ENCODE measurements at regions not wholly inside any gene's neighbourhood (a gene's known extent, or its start where the extent isn't known, plus 50 kb on each side); places are given as distances from the start of the nearest gene placed in this dataset.

DNA sequence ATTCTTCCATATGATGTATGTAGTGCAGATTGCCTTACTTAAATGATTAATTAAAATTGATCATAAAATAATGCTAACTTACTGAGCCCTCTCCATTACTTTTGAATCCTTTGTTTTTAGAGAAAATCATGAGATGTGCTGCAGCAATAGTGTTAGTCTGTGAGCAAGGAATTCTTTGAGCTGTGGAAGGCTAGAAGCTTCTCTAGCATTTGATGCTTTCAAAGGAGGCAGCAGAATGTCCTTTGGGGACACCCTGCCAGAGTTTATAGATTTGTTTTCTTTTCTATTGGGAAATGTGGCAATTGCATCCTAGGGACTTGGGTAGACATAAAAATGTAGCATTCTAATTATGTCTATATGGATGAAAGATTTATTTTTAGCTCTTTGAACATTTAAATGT is 284.1 kb upstream of the SMIM30 start:
- no peak for TF ChIP-seq NR2C2 (CRISPR knock-in tag; IDR thresholded peaks at IDR 0.05)
- no peak for TF ChIP-seq FOXP1 (CRISPR knock-in tag; IDR thresholded peaks at IDR 0.05; ENCODE audit: borderline replicate concordance)
- TF ChIP-seq, protein P1, sequence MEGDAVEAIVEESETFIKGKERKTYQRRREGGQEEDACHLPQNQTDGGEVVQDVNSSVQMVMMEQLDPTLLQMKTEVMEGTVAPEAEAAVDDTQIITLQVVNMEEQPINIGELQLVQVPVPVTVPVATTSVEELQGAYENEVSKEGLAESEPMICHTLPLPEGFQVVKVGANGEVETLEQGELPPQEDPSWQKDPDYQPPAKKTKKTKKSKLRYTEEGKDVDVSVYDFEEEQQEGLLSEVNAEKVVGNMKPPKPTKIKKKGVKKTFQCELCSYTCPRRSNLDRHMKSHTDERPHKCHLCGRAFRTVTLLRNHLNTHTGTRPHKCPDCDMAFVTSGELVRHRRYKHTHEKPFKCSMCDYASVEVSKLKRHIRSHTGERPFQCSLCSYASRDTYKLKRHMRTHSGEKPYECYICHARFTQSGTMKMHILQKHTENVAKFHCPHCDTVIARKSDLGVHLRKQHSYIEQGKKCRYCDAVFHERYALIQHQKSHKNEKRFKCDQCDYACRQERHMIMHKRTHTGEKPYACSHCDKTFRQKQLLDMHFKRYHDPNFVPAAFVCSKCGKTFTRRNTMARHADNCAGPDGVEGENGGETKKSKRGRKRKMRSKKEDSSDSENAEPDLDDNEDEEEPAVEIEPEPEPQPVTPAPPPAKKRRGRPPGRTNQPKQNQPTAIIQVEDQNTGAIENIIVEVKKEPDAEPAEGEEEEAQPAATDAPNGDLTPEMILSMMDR (IDR thresholded peaks at IDR 0.05) = no peak
- TF ChIP-seq CREB1 (CRISPR knock-in tag; IDR thresholded peaks at IDR 0.05) = no peak
- TF ChIP-seq, protein P2, sequence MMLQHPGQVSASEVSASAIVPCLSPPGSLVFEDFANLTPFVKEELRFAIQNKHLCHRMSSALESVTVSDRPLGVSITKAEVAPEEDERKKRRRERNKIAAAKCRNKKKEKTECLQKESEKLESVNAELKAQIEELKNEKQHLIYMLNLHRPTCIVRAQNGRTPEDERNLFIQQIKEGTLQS (CRISPR knock-in tag; conservative IDR thresholded peaks at IDR 0.05) = no peak
- no peak for TF ChIP-seq IRF2 (CRISPR knock-in tag; IDR thresholded peaks at IDR 0.05; ENCODE audit: borderline replicate concordance, low read depth)
- no peak for TF ChIP-seq FOXK1 (CRISPR knock-in tag; IDR thresholded peaks at IDR 0.05)
- no peak for TF ChIP-seq SP1 (CRISPR knock-in tag; conservative IDR thresholded peaks at IDR 0.05)
- TF ChIP-seq ZMAT4 (CRISPR knock-in tag; IDR thresholded peaks at IDR 0.05) = no peak
- TF ChIP-seq CREM (CRISPR knock-in tag; IDR thresholded peaks at IDR 0.05) = no peak
- TF ChIP-seq TEAD1 (CRISPR knock-in tag; IDR thresholded peaks at IDR 0.05) = no peak

Measured in WTC11 (cell line).